Osteocyte (in vitro differentiated cells): ENCODE measurements at regions not wholly inside any gene's neighbourhood (a gene's known extent, or its start where the extent isn't known, plus 50 kb on each side); places are given as distances from the start of the nearest gene placed in this dataset.

Experiments
- DNase-seq: peaks from one replicate; pipeline ENCODE4 v3.0.0; 2021; ENCODE audit warnings: mixed read lengths; ENCODE audit not compliant: unreplicated experiment; ENCODE audit errors: extremely low spot score
- H3K27ac Mint-ChIP-seq: one replicate; pipeline ENCODE4 v1.8.0; 2021; ENCODE audit warnings: mild to moderate bottlenecking, mixed read lengths; ENCODE audit not compliant: unreplicated experiment
- H3K27me3 Mint-ChIP-seq: one replicate; pipeline ENCODE4 v1.8.0; 2021; ENCODE audit warnings: mixed read lengths; ENCODE audit not compliant: unreplicated experiment
- H3K36me3 Mint-ChIP-seq: one replicate; pipeline ENCODE4 v1.8.0; 2021; ENCODE audit warnings: mixed read lengths; ENCODE audit not compliant: unreplicated experiment
- H3K4me1 Mint-ChIP-seq: one replicate; pipeline ENCODE4 v1.8.0; 2021; ENCODE audit warnings: mixed read lengths; ENCODE audit not compliant: unreplicated experiment
- H3K4me3 Mint-ChIP-seq: one replicate; pipeline ENCODE4 v1.8.0; 2021; ENCODE audit warnings: mild to moderate bottlenecking, moderate library complexity, mixed read lengths; ENCODE audit not compliant: unreplicated experiment
- H3K9me3 Mint-ChIP-seq: one replicate; pipeline ENCODE4 v1.8.0; 2021; ENCODE audit warnings: mixed read lengths; ENCODE audit not compliant: unreplicated experiment
- CTCF ChIP-seq: fragments of 200-600 bp; sonication (generic); IDR thresholded peaks from 2 replicates; pipeline ENCODE4 v1.5.0; 2021; ENCODE audit warnings: antibody characterized with exemption, mild to moderate bottlenecking, moderate library complexity

- no peak overlapping the region for H3K27ac Mint-ChIP-seq
- no peak for DNase-seq
- H3K4me3 Mint-ChIP-seq: no peak overlapping the region
- no peak for TF ChIP-seq CTCF
- peaks cover 3% of the 10 kb centered on the region for H3K27me3 Mint-ChIP-seq
- H3K36me3 Mint-ChIP-seq: no peaks in the 10 kb centered on the region
- H3K9me3 Mint-ChIP-seq: no peaks in the 10 kb centered on the region
- H3K4me1 Mint-ChIP-seq: peaks cover 5% of the 10 kb centered on the region
Measured at GRCh38 chr3:194832346-194833104, 146.8 kb downstream of the FAM43A start.

- no peak for DNase-seq
- Mint-ChIP-seq H3K36me3 (no peaks in the 10 kb centered on the region), H3K27me3 (peaks cover 3% of the 10 kb centered on the region), H3K27ac (no peak overlapping the region), H3K4me3 (no peak overlapping the region), H3K4me1 (peaks cover 5% of the 10 kb centered on the region), H3K9me3 (no peaks in the 10 kb centered on the region)
- TF ChIP-seq CTCF: no peak
Measured at GRCh38 chr3:194833114-194833910, 147.6 kb downstream of the FAM43A start.

- no peak for DNase-seq
- Mint-ChIP-seq H3K36me3 (no peaks in the 10 kb centered on the region), H3K27me3 (peaks cover 3% of the 10 kb centered on the region), H3K4me1 (peaks cover 7% of the 10 kb centered on the region), H3K4me3 (no peak overlapping the region), H3K27ac (no peak overlapping the region), H3K9me3 (no peaks in the 10 kb centered on the region)
- no peak for TF ChIP-seq CTCF
Measured at GRCh38 chr3:194836661-194837060, 151.0 kb downstream of the FAM43A start.

- Mint-ChIP-seq H3K9me3 (no peaks in the 10 kb centered on the region), H3K4me1 (peaks cover 4% of the 10 kb centered on the region), H3K27me3 (peaks cover under 1% of the 10 kb centered on the region), H3K27ac (no peak overlapping the region), H3K36me3 (no peaks in the 10 kb centered on the region), H3K4me3 (no peak overlapping the region)
- DNase-seq: no peak
- no peak for TF ChIP-seq CTCF
Measured at GRCh38 chr3:194837457-194838127, 151.9 kb downstream of the FAM43A start.

- DNase-seq: no peak
- H3K4me1 Mint-ChIP-seq: peaks cover 4% of the 10 kb centered on the region
- no peak for TF ChIP-seq CTCF
- H3K36me3 Mint-ChIP-seq: no peaks in the 10 kb centered on the region
- H3K9me3 Mint-ChIP-seq: no peaks in the 10 kb centered on the region
- no peak overlapping the region for H3K27ac Mint-ChIP-seq
- no peaks in the 10 kb centered on the region for H3K27me3 Mint-ChIP-seq
- no peak overlapping the region for H3K4me3 Mint-ChIP-seq
Measured at GRCh38 chr3:194838236-194838635, 152.6 kb downstream of the FAM43A start.
